Caki2 (cell line): ENCODE measurements at regions not wholly inside any gene's neighbourhood (a gene's known extent, or its start where the extent isn't known, plus 50 kb on each side); places are given as distances from the start of the nearest gene placed in this dataset.

ENCODE experiments used
- DNase-seq: peaks from one replicate; pipeline ENCODE4 v3.0.0-alpha.2; 2015; ENCODE audit warnings: low read depth
- in situ Hi-C: cut with HindIII; loops from 2 replicates; pipeline ENCODE4 v1.10.0; 2016; ENCODE audit warnings: low sequenced_read_pairs, low pct_unique_long_range_greater_than_20kb, mixed read lengths

- DNase-seq = no peak
- in situ Hi-C loops = no loop called here
Observed at GRCh38 chr4:137253949-137254348, 278.3 kb downstream of the PCDH18 start.

- DNase-seq = no peak
- in situ Hi-C loops = no loop called here
Observed at GRCh38 chr4:137249112-137249511, 283.2 kb downstream of the PCDH18 start.

GRCh38 chr4:137238456-137239162, 293.7 kb downstream of the PCDH18 start:
- no peak for DNase-seq
- in situ Hi-C loops = no loop called here

GRCh38 chr4:137226900-137227299, 305.4 kb downstream of the PCDH18 start:
- no peak for DNase-seq
- in situ Hi-C loops = no loop called here

- no peak for DNase-seq
- in situ Hi-C loops = no loop called here
Observed at GRCh38 chr4:137226221-137226620, 306.1 kb downstream of the PCDH18 start.

- in situ Hi-C loops = no loop called here
- no peak for DNase-seq
Observed at GRCh38 chr4:137213372-137214173, 318.7 kb downstream of the PCDH18 start.

GRCh38 chr4:137212601-137213000, 319.7 kb downstream of the PCDH18 start:
- in situ Hi-C loops = no loop called here

GRCh38 chr4:137209240-137209639, 323.1 kb downstream of the PCDH18 start:
- DNase-seq = no peak
- in situ Hi-C loops = no loop called here

More at GRCh38 chr4:137212601-137213000, 319.7 kb downstream of the PCDH18 start:
- no peak for DNase-seq

- DNase-seq = no peak
- in situ Hi-C loops = no loop called here
Observed at GRCh38 chr4:137206781-137207180, 325.5 kb downstream of the PCDH18 start.

- no peak for DNase-seq
- in situ Hi-C loops = no loop called here
Observed at GRCh38 chr4:137203601-137204000, 328.7 kb downstream of the PCDH18 start.

- in situ Hi-C loops = no loop called here
- no peak for DNase-seq
Observed at GRCh38 chr4:137200322-137200721, 332.0 kb downstream of the PCDH18 start.

GRCh38 chr4:137198791-137199190, 333.5 kb downstream of the PCDH18 start:
- in situ Hi-C loops = no loop called here
- no peak for DNase-seq

- in situ Hi-C loops = no loop called here
Observed at GRCh38 chr4:137194670-137195069, 337.6 kb downstream of the PCDH18 start.

GRCh38 chr4:137193564-137193963, 338.7 kb downstream of the PCDH18 start:
- DNase-seq = no peak
- in situ Hi-C loops = no loop called here

More at GRCh38 chr4:137194670-137195069, 337.6 kb downstream of the PCDH18 start:
- no peak for DNase-seq

- no peak for DNase-seq
- in situ Hi-C loops = no loop called here
Observed at GRCh38 chr4:137181293-137181899, 350.9 kb downstream of the PCDH18 start.

GRCh38 chr4:137180349-137180748, 351.9 kb downstream of the PCDH18 start:
- DNase-seq = no peak
- in situ Hi-C loops = no loop called here

GRCh38 chr4:137156807-137157206, 375.5 kb downstream of the PCDH18 start:
- in situ Hi-C loops = no loop called here

GRCh38 chr4:137156054-137156453, 376.2 kb downstream of the PCDH18 start:
- in situ Hi-C loops = no loop called here
- no peak for DNase-seq

More at GRCh38 chr4:137156807-137157206, 375.5 kb downstream of the PCDH18 start:
- DNase-seq = no peak

- in situ Hi-C loops = no loop called here
- DNase-seq = no peak
Observed at GRCh38 chr4:137131201-137131600, 401.1 kb downstream of the PCDH18 start.
